ENCODE measurements at regions not wholly inside any gene's neighbourhood (a gene's known extent, or its start where the extent isn't known, plus 50 kb on each side); places are given as distances from the start of the nearest gene placed in this dataset.
"Not testable (repeated sequence)": the region's sequence is repeated elsewhere in the genome, so short reads cannot be mapped to it uniquely, and the experiment has no call there.

GRCh38 chrX:28127662-28128061 lies 146.4 kb upstream of the DCAF8L1 start:
- in situ Hi-C loops (cut with MboI; ENCODE audit: low sequenced_read_pairs, unreplicated experiment): no loop called here
- DNase-seq (ENCODE audit: low spot score): no peak

DNA sequence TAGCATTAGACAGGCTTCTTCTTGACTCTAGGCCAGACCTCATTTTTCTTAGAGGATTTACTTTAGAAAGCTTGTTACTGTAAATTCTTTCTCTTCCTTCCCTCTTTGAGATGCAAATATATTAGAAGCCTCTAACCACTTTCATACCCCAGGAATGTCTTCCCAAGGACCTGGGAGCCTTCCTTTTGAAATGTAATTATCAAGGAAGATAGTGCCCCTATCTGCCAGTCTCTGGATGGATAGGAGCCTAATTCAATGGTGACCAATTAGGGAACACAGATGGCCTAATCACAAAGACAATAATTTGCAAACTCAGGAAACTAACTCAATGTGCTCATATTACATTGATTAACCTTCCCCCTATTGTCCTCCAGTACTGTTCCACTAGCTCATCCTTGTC lies 145.6 kb upstream of the DCAF8L1 start:
- in situ Hi-C loops (cut with MboI; ENCODE audit: low sequenced_read_pairs, unreplicated experiment): no loop called here
- TF ChIP-seq CTCF (IDR thresholded peaks at IDR 0.05; ENCODE audit: borderline replicate concordance, control extremely low read depth, extremely low read depth, insufficient read depth, missing control alignments): no peak
- no peak for DNase-seq (ENCODE audit: low spot score)

More at GRCh38 chrX:28127662-28128061, 146.4 kb upstream of the DCAF8L1 start:
- no peak for TF ChIP-seq CTCF (IDR thresholded peaks at IDR 0.05; ENCODE audit: borderline replicate concordance, control extremely low read depth, extremely low read depth, insufficient read depth, missing control alignments)

GRCh38 chrX:28124416-28124815 lies 143.2 kb upstream of the DCAF8L1 start:
- no peak for TF ChIP-seq CTCF (IDR thresholded peaks at IDR 0.05; ENCODE audit: borderline replicate concordance, control extremely low read depth, extremely low read depth, insufficient read depth, missing control alignments)
- in situ Hi-C loops (cut with MboI; ENCODE audit: low sequenced_read_pairs, unreplicated experiment): no loop called here

DNA sequence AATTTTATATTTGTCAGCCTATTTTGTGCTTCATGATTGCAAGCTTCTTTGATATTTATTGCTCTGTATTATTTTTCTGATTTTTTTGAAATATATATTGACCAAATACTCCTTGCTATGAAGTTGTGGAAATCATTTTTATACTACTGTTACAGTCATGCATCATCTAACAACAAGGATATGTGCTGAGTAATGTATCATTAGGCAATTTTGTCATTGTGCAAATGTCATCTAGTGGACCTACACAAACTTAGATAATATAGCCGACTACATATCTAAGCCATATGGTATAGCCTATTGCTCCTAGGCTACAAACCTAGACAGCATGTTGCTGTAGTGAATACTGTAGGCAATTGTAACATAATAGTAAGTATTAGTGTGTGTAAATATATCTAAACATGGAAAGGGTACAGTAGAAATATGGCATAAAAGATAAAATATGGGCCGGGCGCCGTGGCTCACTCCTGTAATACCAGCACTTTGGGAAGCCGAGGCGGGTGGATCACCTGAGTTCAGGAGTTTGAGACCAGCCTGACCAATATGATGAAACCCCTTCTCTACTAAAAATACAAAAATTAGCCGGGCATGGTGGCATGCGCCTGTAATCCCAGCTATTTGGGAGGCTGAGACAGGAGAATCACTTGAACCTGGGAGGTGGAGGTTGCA lies 139.5 kb upstream of the DCAF8L1 start:
- DNase-seq (ENCODE audit: low spot score); in situ Hi-C loops (cut with MboI; ENCODE audit: low sequenced_read_pairs, unreplicated experiment): not testable (repeated sequence)

More at GRCh38 chrX:28124416-28124815, 143.2 kb upstream of the DCAF8L1 start:
- no peak for DNase-seq (ENCODE audit: low spot score)

- no peak for TF ChIP-seq CTCF (IDR thresholded peaks at IDR 0.05; ENCODE audit: borderline replicate concordance, control extremely low read depth, extremely low read depth, insufficient read depth, missing control alignments)
- in situ Hi-C loops (cut with MboI; ENCODE audit: low sequenced_read_pairs, unreplicated experiment): no loop called here
- DNase-seq (ENCODE audit: low spot score): no peak
These were observed 138.8 kb upstream of the DCAF8L1 start for GRCh38 chrX:28120072-28120471.

- no peak for DNase-seq (ENCODE audit: low spot score)
- no peak for TF ChIP-seq CTCF (IDR thresholded peaks at IDR 0.05; ENCODE audit: borderline replicate concordance, control extremely low read depth, extremely low read depth, insufficient read depth, missing control alignments)
- in situ Hi-C loops (cut with MboI; ENCODE audit: low sequenced_read_pairs, unreplicated experiment): no loop called here
These were observed 127.1 kb upstream of the DCAF8L1 start for GRCh38 chrX:28108186-28108945.

DNA sequence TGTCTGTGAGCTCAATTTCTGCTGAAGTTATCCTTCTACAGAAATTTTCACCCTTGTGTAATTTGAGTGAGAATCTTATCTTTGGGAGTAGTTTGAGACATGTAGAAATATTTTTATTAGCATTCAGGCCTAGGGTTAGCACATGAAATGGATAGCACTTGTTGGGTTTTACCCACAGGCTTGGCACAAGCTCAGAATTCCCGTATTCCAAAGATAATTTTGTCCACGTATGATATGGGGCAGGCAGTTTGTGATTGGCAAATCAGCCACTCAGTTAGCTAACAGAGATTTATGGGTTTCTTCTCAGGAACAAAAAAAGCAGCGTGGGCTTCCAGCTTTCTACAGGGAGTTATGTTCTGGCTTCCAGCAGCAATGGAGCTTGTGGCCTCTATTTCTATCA lies 117.9 kb upstream of the DCAF8L1 start:
- DNase-seq (ENCODE audit: low spot score): no peak
- TF ChIP-seq CTCF (IDR thresholded peaks at IDR 0.05; ENCODE audit: borderline replicate concordance, control extremely low read depth, extremely low read depth, insufficient read depth, missing control alignments): no peak

More for the DNA sequence above, 117.9 kb upstream of the DCAF8L1 start:
- in situ Hi-C loops (cut with MboI; ENCODE audit: low sequenced_read_pairs, unreplicated experiment): no loop called here
